Activated B cell treated with CpG ODN at 0.5 μM for 24 hours (primary cell): ENCODE measurements at regions not wholly inside any gene's neighbourhood (a gene's known extent, or its start where the extent isn't known, plus 50 kb on each side); places are given as distances from the start of the nearest gene placed in this dataset.

ENCODE experiments used
- ATAC-seq: fragments of 200-7000 bp; cut with Tn5 transposase; one replicate; pipeline ENCODE4 v1.10.0; 2021; ENCODE audit warnings: low read depth, mild to moderate bottlenecking, moderate library complexity
- CTCF ChIA-PET: fragments of 350-600 bp; sonication (Branson Sonifier 250); formaldehyde crosslinking; loops from one replicate; lab custom pipeline; 2021; ENCODE audit warnings: antibody characterized with exemption; lab: Charles Lee
- POLR2A ChIA-PET: fragments of 350-600 bp; sonication (Branson Sonifier 250); formaldehyde crosslinking; loops from one replicate; lab custom pipeline; 2021; ENCODE audit warnings: antibody characterized with exemption; lab: Charles Lee
- DNase-seq: peaks from one replicate; pipeline ENCODE4 v3.0.0; 2022
- H3K27ac Mint-ChIP-seq: one replicate; pipeline ENCODE4 v1.8.0; 2020; ENCODE audit warnings: mixed read lengths
- H3K27me3 Mint-ChIP-seq: one replicate; pipeline ENCODE4 v1.8.0; 2021; ENCODE audit warnings: mixed read lengths
- H3K36me3 Mint-ChIP-seq: one replicate; pipeline ENCODE4 v1.8.0; 2021; ENCODE audit warnings: low read depth, mixed read lengths
- H3K4me1 Mint-ChIP-seq: one replicate; pipeline ENCODE4 v1.8.0; 2021; ENCODE audit warnings: mixed read lengths
- H3K4me3 Mint-ChIP-seq: one replicate; pipeline ENCODE4 v1.8.0; 2020; ENCODE audit warnings: mild to moderate bottlenecking, mixed read lengths
- H3K9me3 Mint-ChIP-seq: one replicate; pipeline ENCODE4 v1.8.0; 2020; ENCODE audit warnings: mixed read lengths
- CTCF ChIP-seq: fragments of 200-600 bp; IDR thresholded peaks from one replicate; pipeline ENCODE4 v1.8.0; 2022; ENCODE audit warnings: antibody characterized with exemption, mild to moderate bottlenecking
- intact Hi-C: fragments of 100-400 bp; cut with micrococcal nuclease; formaldehyde crosslinking; loops from one replicate; pipeline ENCODE4 v1.15.1; 2024

GRCh38 chr7:67393903-67394302 lies 397.3 kb downstream of the TYW1 start:
- intact Hi-C loops = no loop called here
- no peak overlapping the region for H3K4me3 Mint-ChIP-seq
- H3K9me3 Mint-ChIP-seq = peaks cover 7% of the 10 kb centered on the region
- ATAC-seq (no peak), DNase-seq (no peak)
- POLR2A ChIA-PET = no interaction called here
- peaks cover 2% of the 10 kb centered on the region for H3K27me3 Mint-ChIP-seq
- CTCF ChIA-PET = no interaction called here
- no peaks in the 10 kb centered on the region for H3K36me3 Mint-ChIP-seq
- no peak overlapping the region for H3K27ac Mint-ChIP-seq
- no peaks in the 10 kb centered on the region for H3K4me1 Mint-ChIP-seq
- no peak for TF ChIP-seq CTCF

GRCh38 chr7:67398916-67399315 lies 402.3 kb downstream of the TYW1 start:
- CTCF ChIA-PET = no interaction called here
- POLR2A ChIA-PET = no interaction called here
- intact Hi-C loops = no loop called here
- TF ChIP-seq CTCF = no peak
- peaks cover 13% of the 10 kb centered on the region for H3K9me3 Mint-ChIP-seq
- H3K27me3 Mint-ChIP-seq = no peaks in the 10 kb centered on the region
- no peaks in the 10 kb centered on the region for H3K4me1 Mint-ChIP-seq
- no peak overlapping the region for H3K4me3 Mint-ChIP-seq
- H3K27ac Mint-ChIP-seq = no peak overlapping the region
- ATAC-seq (no peak), DNase-seq (no peak)
- no peaks in the 10 kb centered on the region for H3K36me3 Mint-ChIP-seq

DNA sequence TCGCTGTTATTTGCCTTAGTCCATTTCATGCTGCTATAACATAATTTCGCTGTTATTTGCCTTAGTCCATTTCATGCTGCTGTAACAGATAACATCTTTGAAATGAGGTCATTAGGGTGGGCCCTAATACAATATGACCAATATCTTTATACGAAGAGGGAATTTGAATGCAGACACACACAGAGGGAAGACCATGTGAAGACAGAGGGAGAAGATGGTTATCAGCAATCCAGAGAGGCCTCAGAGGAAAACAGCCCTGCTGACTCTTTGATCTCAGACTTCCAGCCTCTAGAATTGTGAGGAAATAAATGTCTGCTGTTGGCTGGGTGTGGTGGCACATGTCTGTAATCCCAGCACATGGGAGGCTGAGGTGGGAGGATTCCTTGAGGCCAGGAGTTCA lies 404.9 kb downstream of the TYW1 start:
- no peak for DNase-seq
- ATAC-seq = no peak
- H3K36me3 Mint-ChIP-seq = no peaks in the 10 kb centered on the region
- POLR2A ChIA-PET = no interaction called here
- CTCF ChIA-PET = no interaction called here
- intact Hi-C loops = no loop called here
- H3K9me3 Mint-ChIP-seq = peaks cover 13% of the 10 kb centered on the region
- no peaks in the 10 kb centered on the region for H3K27me3 Mint-ChIP-seq
- TF ChIP-seq CTCF = no peak
- H3K27ac Mint-ChIP-seq = no peak overlapping the region
- H3K4me3 Mint-ChIP-seq = no peak overlapping the region
- no peaks in the 10 kb centered on the region for H3K4me1 Mint-ChIP-seq

DNA sequence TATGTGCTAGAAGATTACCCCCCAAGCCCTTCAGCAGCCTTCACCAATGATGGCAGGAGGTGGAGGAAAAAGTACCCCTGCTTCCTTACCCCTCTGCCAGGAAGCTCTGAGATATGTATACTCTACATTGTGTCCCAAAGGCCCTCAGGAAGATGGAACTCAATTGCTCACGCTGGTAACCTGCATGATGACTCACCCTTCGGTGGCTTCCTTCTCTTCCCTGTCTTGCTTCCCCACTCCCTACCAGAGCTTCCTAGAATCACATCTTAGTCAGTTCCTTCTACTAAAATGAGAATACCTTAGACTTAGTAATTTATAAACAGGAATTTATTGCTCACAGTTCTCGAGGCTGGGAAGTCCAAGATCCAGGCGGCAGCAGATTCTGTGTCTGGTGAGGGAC lies 405.6 kb downstream of the TYW1 start:
- no peak for DNase-seq
- H3K36me3 Mint-ChIP-seq = no peaks in the 10 kb centered on the region
- POLR2A ChIA-PET = no interaction called here
- intact Hi-C loops = no loop called here
- TF ChIP-seq CTCF = no peak
- peaks cover 13% of the 10 kb centered on the region for H3K9me3 Mint-ChIP-seq
- CTCF ChIA-PET = no interaction called here
- no peak overlapping the region for H3K27ac Mint-ChIP-seq
- ATAC-seq = no peak
- H3K4me1 Mint-ChIP-seq = no peaks in the 10 kb centered on the region
- H3K4me3 Mint-ChIP-seq = no peak overlapping the region
- no peaks in the 10 kb centered on the region for H3K27me3 Mint-ChIP-seq

- CTCF ChIA-PET = no interaction called here
- Mint-ChIP-seq H3K27me3 (peaks cover 3% of the 10 kb centered on the region), H3K4me1 (no peaks in the 10 kb centered on the region), H3K36me3 (no peaks in the 10 kb centered on the region), H3K9me3 (no peaks in the 10 kb centered on the region), H3K27ac (no peak overlapping the region), H3K4me3 (no peak overlapping the region)
- intact Hi-C loops = no loop called here
- no peak for DNase-seq
- no peak for ATAC-seq
- POLR2A ChIA-PET = no interaction called here
- no peak for TF ChIP-seq CTCF
Observed at GRCh38 chr7:67406976-67407375, 410.3 kb downstream of the TYW1 start.
